HG03135 (cell line): ENCODE measurements at regions not wholly inside any gene's neighbourhood (a gene's known extent, or its start where the extent isn't known, plus 50 kb on each side); places are given as distances from the start of the nearest gene placed in this dataset.

ENCODE experiments used
- ATAC-seq: cut with Tn5 transposase; IDR thresholded peaks from one replicate; pipeline ENCODE4 v1.9.1; 2021; ENCODE audit warnings: mild to moderate bottlenecking, moderate library complexity; ENCODE audit not compliant: unreplicated experiment

- ATAC-seq: no peak
Measured at GRCh38 chr2:554444-554843, 122.8 kb downstream of the TMEM18 start.

DNA sequence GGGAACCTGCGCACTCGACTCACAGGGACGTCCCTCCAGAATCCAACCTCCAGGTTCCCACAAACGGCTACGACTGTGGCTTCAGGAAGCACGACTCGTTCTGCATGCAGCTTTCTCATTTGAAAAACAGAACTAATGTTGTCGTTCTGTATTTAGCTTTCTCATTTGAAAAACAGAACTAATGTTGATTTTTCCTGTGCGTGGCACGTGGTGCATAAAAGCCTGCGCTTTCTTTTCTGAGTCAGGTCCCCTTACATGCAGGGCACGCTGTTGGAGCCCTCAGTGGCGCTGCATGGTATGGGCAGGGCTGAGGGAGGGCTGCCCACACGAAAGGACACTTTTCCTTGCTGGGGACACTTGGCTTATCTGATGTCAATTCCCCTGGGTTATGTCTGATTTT lies 124.3 kb downstream of the TMEM18 start:
- ATAC-seq: no peak

GRCh38 chr2:551621-552020 lies 125.6 kb downstream of the TMEM18 start:
- no peak for ATAC-seq

DNA sequence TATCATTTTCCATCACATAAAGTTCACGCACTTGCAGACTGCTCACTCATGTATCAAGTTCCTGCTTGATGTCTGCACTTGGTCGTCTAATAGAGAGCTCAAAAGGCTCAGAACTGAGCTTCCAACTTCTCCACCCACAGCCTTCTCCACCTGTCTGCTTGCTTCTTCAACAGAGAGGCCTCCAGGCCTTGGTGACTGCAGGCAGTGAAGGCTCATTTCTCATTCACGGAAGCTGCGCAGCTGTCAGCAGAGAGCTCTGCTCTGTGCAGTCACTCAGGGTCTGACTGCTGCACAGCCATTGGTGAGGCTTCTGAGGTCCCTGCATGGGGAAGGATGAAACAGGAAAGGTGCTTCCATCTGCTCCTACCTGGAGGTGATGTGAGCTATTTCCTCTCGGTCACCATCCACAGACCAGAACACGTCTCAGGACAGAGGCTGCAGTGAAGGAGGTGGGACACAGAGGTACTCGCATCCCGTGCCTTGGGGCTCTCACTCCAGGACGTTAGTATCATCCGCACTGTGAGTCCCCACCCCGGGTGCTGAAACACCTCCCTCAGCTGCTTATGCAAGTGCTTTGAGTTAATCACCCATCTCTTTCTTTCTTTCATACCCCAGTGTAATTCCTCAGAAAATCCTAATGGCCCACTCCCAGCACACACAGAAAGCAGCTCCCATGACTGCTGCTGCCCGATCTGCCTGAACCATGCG lies 126.2 kb downstream of the TMEM18 start:
- ATAC-seq: no peak

- no peak for ATAC-seq
Measured at GRCh38 chr2:545711-546650, 131.2 kb downstream of the TMEM18 start.

- no peak for ATAC-seq
Measured at GRCh38 chr2:545228-545627, 132.0 kb downstream of the TMEM18 start.

DNA sequence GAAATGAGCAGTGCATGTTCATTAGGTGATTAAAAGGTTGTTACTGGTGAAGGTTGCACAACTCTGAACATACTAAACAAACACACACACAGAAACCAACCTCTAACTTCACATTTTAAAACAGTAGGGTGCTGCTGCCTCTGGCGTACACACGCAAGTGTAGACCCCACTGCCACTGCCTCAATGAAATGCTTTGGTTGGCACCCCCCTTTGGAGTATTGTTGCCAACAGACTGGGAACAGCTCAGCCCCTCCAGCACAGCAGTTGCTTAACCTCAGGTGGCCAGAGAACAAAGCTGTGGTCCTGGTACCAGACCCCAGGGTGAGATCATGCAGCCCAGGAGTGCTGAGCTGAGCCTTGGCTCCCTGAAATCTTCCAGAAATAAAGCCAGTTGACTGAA lies 138.6 kb downstream of the TMEM18 start:
- ATAC-seq: no peak

GRCh38 chr2:535222-535621 lies 142.0 kb downstream of the TMEM18 start:
- ATAC-seq: no peak

GRCh38 chr2:529852-530251 lies 147.4 kb downstream of the TMEM18 start:
- ATAC-seq: no peak

- no peak for ATAC-seq
Measured at GRCh38 chr2:529424-529823, 147.8 kb downstream of the TMEM18 start.

- no peak for ATAC-seq
Measured at GRCh38 chr2:527581-527980, 149.6 kb downstream of the TMEM18 start.

GRCh38 chr2:526918-527317 lies 150.3 kb downstream of the TMEM18 start:
- no peak for ATAC-seq

- no peak for ATAC-seq
Measured at GRCh38 chr2:525611-526010, 151.6 kb downstream of the TMEM18 start.

DNA sequence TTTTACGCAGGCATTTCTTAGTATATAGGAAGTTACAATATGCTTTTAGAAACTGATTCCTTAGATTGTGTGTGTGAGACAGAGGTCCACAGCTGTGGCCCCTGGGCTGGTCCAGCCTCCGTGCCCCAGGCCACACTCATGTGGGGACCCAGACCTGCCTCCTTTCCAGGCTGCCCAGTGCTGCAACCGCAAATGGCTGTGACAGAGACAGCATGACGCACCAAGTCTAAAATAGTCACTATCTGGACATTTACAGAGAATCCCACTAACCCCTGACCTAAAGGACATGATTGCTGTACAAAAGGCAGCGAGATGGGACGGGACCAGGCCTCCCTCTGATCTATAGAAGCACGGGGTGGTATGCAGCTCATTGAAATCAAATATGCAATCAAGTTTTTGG lies 152.2 kb downstream of the TMEM18 start:
- ATAC-seq: no peak

GRCh38 chr2:524442-524841 lies 152.8 kb downstream of the TMEM18 start:
- ATAC-seq: no peak

GRCh38 chr2:523698-524270 lies 153.4 kb downstream of the TMEM18 start:
- ATAC-seq: no peak

- no peak for ATAC-seq
Measured at GRCh38 chr2:522776-523175, 154.4 kb downstream of the TMEM18 start.

- no peak for ATAC-seq
Measured at GRCh38 chr2:521853-522530, 155.2 kb downstream of the TMEM18 start.

- no peak for ATAC-seq
Measured at GRCh38 chr2:520663-521340, 156.4 kb downstream of the TMEM18 start.

DNA sequence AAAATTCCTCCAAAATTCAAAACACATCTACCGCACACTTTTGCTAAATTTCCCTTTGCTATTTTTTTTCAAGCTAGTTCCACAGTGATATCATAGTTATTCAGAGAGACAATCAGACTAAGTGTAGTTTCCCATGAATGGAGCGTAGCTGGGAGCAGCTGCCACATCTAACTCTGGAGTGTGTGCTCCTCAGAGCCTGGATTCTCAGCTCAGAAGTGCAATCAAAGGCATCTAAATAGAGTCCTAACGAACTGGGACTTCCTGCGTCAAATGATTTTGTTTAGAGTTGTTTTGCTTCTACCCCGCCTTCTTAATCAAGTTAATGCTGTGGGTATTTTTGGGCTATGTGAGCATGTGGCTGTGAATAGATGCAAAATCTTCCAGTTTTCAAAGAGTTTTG lies 160.3 kb downstream of the TMEM18 start:
- ATAC-seq: no peak

GRCh38 chr2:516131-516530 lies 161.1 kb downstream of the TMEM18 start:
- no peak for ATAC-seq
